OCI-LY7 (cell line): ENCODE measurements at regions not wholly inside any gene's neighbourhood (a gene's known extent, or its start where the extent isn't known, plus 50 kb on each side); places are given as distances from the start of the nearest gene placed in this dataset.
A peak's percentile ranks its signal among the peaks of the same experiment; 100 is the strongest.

Experiments
- BruUV-seq: library from RNA; stranded (reverse); fragments of 400-500 nt; replicated peaks from 2 replicates; lab custom pipeline; 2021; lab: Mats Ljungman, UMichigan
- CTCF ChIA-PET: fragments of 300-600 bp; sonication (Branson Sonifier 250); formaldehyde crosslinking; loops from one replicate; lab custom pipeline; 2022; ENCODE audit warnings: antibody characterized with exemption; ENCODE audit not compliant: unreplicated experiment; lab: Charles Lee
- POLR2A ChIA-PET: fragments of 300-600 bp; sonication (Branson Sonifier 250); formaldehyde crosslinking; loops from one replicate; lab custom pipeline; 2022; ENCODE audit warnings: antibody characterized with exemption; lab: Charles Lee
- DNase-seq: peaks from one replicate; pipeline ENCODE4 v3.0.0-alpha.2; 2015; ENCODE audit warnings: low spot score
- H2AFZ ChIP-seq: fragments of 200-600 bp; sonication (generic), shearing (Covaris generic); 2 replicates; pipeline ENCODE4 v1.6.1; 2014; ENCODE audit warnings: mild to moderate bottlenecking, antibody characterized with exemption, low read length, moderate library complexity
- H3K27ac ChIP-seq: fragments of 200-600 bp; sonication (generic); 2 replicates; pipeline ENCODE4 v1.5.1; 2014; ENCODE audit warnings: mixed run types, low read depth, mild to moderate bottlenecking, moderate library complexity, low read length, inconsistent platforms; ENCODE audit not compliant: poor library complexity, severe bottlenecking
- H3K36me3 ChIP-seq: fragments of 200-600 bp; sonication (generic); 2 replicates; pipeline ENCODE4 v1.6.1; 2014; ENCODE audit warnings: mild to moderate bottlenecking, antibody characterized with exemption, low read length, moderate library complexity, mixed read lengths; ENCODE audit not compliant: insufficient read depth
- H3K4me1 ChIP-seq: fragments of 200-600 bp; sonication (generic); 2 replicates; pipeline ENCODE4 v1.5.1; 2014; ENCODE audit warnings: mild to moderate bottlenecking, low read length; ENCODE audit not compliant: insufficient read depth, poor library complexity, severe bottlenecking
- H3K4me2 ChIP-seq: fragments of 200-600 bp; sonication (generic); 2 replicates; pipeline ENCODE4 v1.6.1; 2014; ENCODE audit warnings: mild to moderate bottlenecking, low read length
- H3K4me3 ChIP-seq: fragments of 200-600 bp; sonication (generic); 2 replicates; pipeline ENCODE4 v1.5.1; 2014; ENCODE audit warnings: mild to moderate bottlenecking, low read depth, low read length; ENCODE audit not compliant: poor library complexity, severe bottlenecking
- H3K79me2 ChIP-seq: fragments of 200-600 bp; sonication (generic); 2 replicates; pipeline ENCODE4 v1.6.1; 2016; ENCODE audit warnings: low read depth, mild to moderate bottlenecking, low read length, moderate library complexity, mixed read lengths; ENCODE audit not compliant: insufficient read depth
- H3K9me2 ChIP-seq: fragments of 200-600 bp; sonication (generic); 2 replicates; pipeline ENCODE4 v1.6.1; 2016; ENCODE audit warnings: mild to moderate bottlenecking, low read length, mixed read lengths; ENCODE audit not compliant: insufficient read depth
- H3K9me3 ChIP-seq: fragments of 200-600 bp; sonication (generic); 2 replicates; pipeline ENCODE4 v1.6.1; 2014; ENCODE audit warnings: mild to moderate bottlenecking, mixed run types, low read length, mixed read lengths
- H4K20me1 ChIP-seq: fragments of 200-600 bp; sonication (generic); 2 replicates; pipeline ENCODE4 v1.6.1; 2014; ENCODE audit warnings: mild to moderate bottlenecking, antibody characterized with exemption, low read length, moderate library complexity, mixed read lengths; ENCODE audit not compliant: insufficient read depth
- CTCF ChIP-seq: fragments of 200-600 bp; sonication (generic); conservative IDR thresholded peaks from 2 replicates; pipeline ENCODE4 v1.5.1; 2014; ENCODE audit warnings: mild to moderate bottlenecking, antibody characterized with exemption, low read length, moderate library complexity, mixed read lengths
- EZH2phosphoT487 ChIP-seq: fragments of 200-600 bp; sonication (generic); IDR thresholded peaks from 2 replicates; pipeline ENCODE4 v1.6.1; 2018; ENCODE audit warnings: low read depth, borderline replicate concordance, mild to moderate bottlenecking, mixed run types, antibody characterized with exemption, low read length, moderate library complexity, mixed read lengths
- intact Hi-C: fragments of 100-400 bp; cut with micrococcal nuclease; formaldehyde crosslinking; loops from one replicate; pipeline ENCODE4 v1.10.0; 2022; ENCODE audit not compliant: unreplicated experiment

DNA sequence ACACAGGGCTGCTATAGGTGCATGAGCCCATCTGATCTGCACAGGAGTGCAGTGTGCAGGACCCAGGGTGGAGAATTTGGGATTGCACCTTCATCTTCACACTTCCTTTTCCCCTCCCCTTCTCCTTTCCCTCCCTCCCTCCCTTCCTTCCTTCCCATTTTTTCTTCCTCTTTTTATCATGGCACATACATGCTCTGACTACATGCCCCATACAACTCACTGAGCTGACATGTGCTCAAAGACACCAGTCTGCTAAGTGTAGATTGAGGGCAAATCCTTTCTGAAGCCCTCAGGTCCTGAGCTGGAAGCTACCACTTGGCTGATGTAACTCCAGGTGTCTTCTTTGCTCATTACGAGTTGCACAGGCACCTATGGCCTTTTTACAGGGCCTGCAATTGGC, 365.3 kb upstream of the ZNF32 start:
- intact Hi-C loops: loop anchor here (5.0 kb wide), 1 partner anchor 92 kb away; no protein-coding TSS in a partner anchor
- Histone ChIP-seq H3K27ac (no peak overlapping the region), H3K79me2 (no peaks in the 10 kb centered on the region), H3K9me2 (no peaks in the 10 kb centered on the region), H2AFZ (no peak overlapping the region), H3K4me3 (no peak overlapping the region), H3K4me2 (no peak overlapping the region; the same call in 1 of the 2 replicates), H4K20me1 (no peaks in the 10 kb centered on the region), H3K36me3 (no peaks in the 10 kb centered on the region), H3K4me1 (peaks cover 47% of the 10 kb centered on the region), H3K9me3 (peaks cover 7% of the 10 kb centered on the region; the same call in 1 of the 2 replicates)
- no TSS peak for BruUV-seq
- peak; percentile 26 for DNase-seq
- ChIA-PET CTCF (interaction anchor here (0.6 kb wide), 1 partner anchor 155 kb away, joined by 4 read pairs; no protein-coding TSS in a partner anchor), POLR2A (interaction anchor here (0.6 to 1.9 kb wide), 7 partner anchors 21 to 153 kb away, joined by 3 to 10 read pairs (median 3); no protein-coding TSS in a partner anchor)
- no peak for TF ChIP-seq CTCF
- TF ChIP-seq EZH2phosphoT487: no peak

DNA sequence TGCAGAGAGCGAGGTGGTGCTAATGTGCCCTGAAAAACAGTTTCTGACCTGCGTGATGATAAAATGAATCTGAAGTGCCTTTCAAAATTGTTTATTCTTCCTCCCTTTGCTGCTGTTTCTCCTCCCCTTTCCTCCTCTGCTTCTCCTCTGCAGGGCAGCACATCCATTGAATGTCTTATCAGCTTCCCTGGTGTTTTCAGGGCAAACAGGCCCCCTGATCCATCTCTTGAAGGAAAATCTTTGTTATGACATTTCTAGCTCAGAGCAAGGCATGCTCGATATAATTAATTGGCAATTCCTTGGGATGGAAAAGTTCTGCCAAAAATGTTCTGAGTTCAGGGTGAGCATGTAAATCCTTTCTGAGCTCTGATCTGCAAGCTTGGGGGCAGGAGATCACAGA, 364.2 kb upstream of the ZNF32 start:
- Histone ChIP-seq H3K9me2 (no peaks in the 10 kb centered on the region), H3K4me3 (no peak overlapping the region), H3K4me2 (no peak overlapping the region), H3K4me1 (peaks cover 55% of the 10 kb centered on the region), H4K20me1 (no peaks in the 10 kb centered on the region), H3K9me3 (no peaks in the 10 kb centered on the region), H3K79me2 (no peaks in the 10 kb centered on the region), H3K27ac (no peak overlapping the region), H3K36me3 (no peaks in the 10 kb centered on the region), H2AFZ (no peak overlapping the region)
- no TSS peak for BruUV-seq
- POLR2A ChIA-PET: interaction anchor here (0.6 to 3.2 kb wide), 4 partner anchors 9 to 93 kb away, joined by 3 to 10 read pairs (median 6); no protein-coding TSS in a partner anchor
- CTCF ChIA-PET: no interaction called here
- no peak for DNase-seq
- no peak for TF ChIP-seq CTCF
- no peak for TF ChIP-seq EZH2phosphoT487
- intact Hi-C loops: loop anchor here (5.0 kb wide), 1 partner anchor 91 kb away; no protein-coding TSS in a partner anchor

- ChIA-PET CTCF (interaction anchor here (0.9 to 1.1 kb wide), 2 partner anchors 72 to 74 kb away, joined by 3 read pairs; no protein-coding TSS in a partner anchor), POLR2A (interaction anchor here (0.6 to 3.2 kb wide), 8 partner anchors 8 to 337 kb away, joined by 3 to 31 read pairs (median 4); no protein-coding TSS in a partner anchor)
- Histone ChIP-seq H3K4me3 (peak overlapping the region; percentile 37), H3K9me2 (no peaks in the 10 kb centered on the region), H3K4me1 (peaks cover 62% of the 10 kb centered on the region), H3K36me3 (no peaks in the 10 kb centered on the region), H4K20me1 (no peaks in the 10 kb centered on the region), H3K4me2 (peak overlapping the region; percentile 60), H2AFZ (peak overlapping the region; percentile 61), H3K27ac (peak overlapping the region; percentile 69), H3K79me2 (no peaks in the 10 kb centered on the region), H3K9me3 (no peaks in the 10 kb centered on the region)
- BruUV-seq: no TSS peak
- no peak for DNase-seq
- no peak for TF ChIP-seq EZH2phosphoT487
- TF ChIP-seq CTCF: no peak
- intact Hi-C loops: loop anchor here (1.0 to 5.0 kb wide), 3 partner anchors 46 to 89 kb away; no protein-coding TSS in a partner anchor
Observed at GRCh38 chr10:44011603-44011981, 362.9 kb upstream of the ZNF32 start.
